ENCODE measurements at regions not wholly inside any gene's neighbourhood (a gene's known extent, or its start where the extent isn't known, plus 50 kb on each side); places are given as distances from the start of the nearest gene placed in this dataset.

DNA sequence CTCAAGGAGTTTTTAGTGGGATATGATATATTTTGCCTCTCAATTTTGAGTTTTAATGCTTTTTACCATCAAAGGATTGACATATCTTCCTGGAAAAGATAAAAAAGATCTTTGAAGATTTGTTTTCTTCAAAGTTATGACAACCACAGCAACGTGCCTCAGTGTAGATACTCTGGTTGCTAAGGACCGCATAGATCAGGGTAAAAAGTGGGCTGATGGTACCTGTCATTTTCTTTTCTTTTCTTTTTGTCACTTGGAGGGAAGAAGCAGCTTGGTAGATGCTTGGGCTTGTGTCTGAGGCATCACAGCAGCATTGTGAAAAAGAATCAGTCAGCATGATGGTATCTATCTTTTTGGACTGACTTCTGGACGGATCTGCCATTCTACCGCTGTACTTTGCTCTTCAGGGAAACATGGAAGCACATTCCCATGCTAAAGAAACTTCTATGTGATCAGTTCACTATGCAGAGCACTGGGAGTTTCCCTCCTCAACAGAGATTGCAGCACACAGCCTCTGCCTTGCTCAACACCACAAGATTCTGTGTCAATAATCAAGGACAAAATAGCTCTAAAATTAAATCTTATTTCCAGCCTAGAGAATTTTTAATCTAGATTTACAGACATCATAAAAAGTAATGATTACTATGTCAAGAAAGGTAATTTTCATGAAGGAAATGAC, 54.8 kb upstream of the SGK1 start:
- Histone ChIP-seq H3K4me3 (ENCODE audit: low read length) (no peak overlapping the region), H3K9me3 (ENCODE audit: low read length) (no peaks in the 10 kb centered on the region), H4K20me1 (ENCODE audit: insufficient read depth, low read depth, low read length) (no peaks in the 10 kb centered on the region), H3K27ac (ENCODE audit: low read length) (no peak overlapping the region), H3K27me3 (ENCODE audit: low read length) (no peaks in the 10 kb centered on the region), H2AFZ (ENCODE audit: low read length) (no peak overlapping the region), H3K4me1 (ENCODE audit: low read length) (peaks cover 4% of the 10 kb centered on the region), H3K36me3 (ENCODE audit: insufficient read depth, low read length) (no peaks in the 10 kb centered on the region), H3K9ac (ENCODE audit: low read length) (no peak overlapping the region), H3K4me2 (ENCODE audit: low read depth, low read length, poor library complexity, severe bottlenecking) (no peak overlapping the region), H3K79me2 (ENCODE audit: low read length) (no peaks in the 10 kb centered on the region), H3K9me2 (replicated peaks; ENCODE audit: insufficient read depth, low read length) (no peaks in the 10 kb centered on the region)
- DNase-seq: no peak

DNA sequence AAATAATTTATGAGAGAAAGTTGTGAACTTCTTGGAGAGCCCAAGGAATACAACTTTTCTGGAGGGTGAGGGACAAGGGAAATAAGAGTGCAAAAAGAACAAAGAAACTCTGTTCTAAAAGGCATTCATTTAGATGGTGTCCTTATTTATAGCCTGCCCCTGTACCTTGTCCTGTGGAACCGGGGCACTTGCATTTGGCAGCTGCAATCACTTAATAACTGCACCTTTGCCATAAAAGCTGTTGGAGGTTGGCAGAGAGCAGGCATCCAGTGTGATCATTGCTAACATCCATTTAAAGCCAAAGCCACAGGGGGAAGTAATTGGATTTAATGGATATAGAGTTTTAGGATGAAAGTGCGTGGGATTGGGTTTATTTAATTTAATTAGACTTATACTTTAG, 50.8 kb upstream of the SGK1 start:
- Histone ChIP-seq H3K27me3 (ENCODE audit: low read length) (no peaks in the 10 kb centered on the region), H3K4me2 (ENCODE audit: low read depth, low read length, poor library complexity, severe bottlenecking) (no peak overlapping the region), H3K9me2 (replicated peaks; ENCODE audit: insufficient read depth, low read length) (no peaks in the 10 kb centered on the region), H2AFZ (ENCODE audit: low read length) (no peak overlapping the region), H3K79me2 (ENCODE audit: low read length) (no peaks in the 10 kb centered on the region), H3K9ac (ENCODE audit: low read length) (no peak overlapping the region), H3K27ac (ENCODE audit: low read length) (no peak overlapping the region), H4K20me1 (ENCODE audit: insufficient read depth, low read depth, low read length) (no peaks in the 10 kb centered on the region), H3K9me3 (ENCODE audit: low read length) (no peaks in the 10 kb centered on the region), H3K36me3 (ENCODE audit: insufficient read depth, low read length) (no peaks in the 10 kb centered on the region), H3K4me1 (ENCODE audit: low read length) (peaks cover 4% of the 10 kb centered on the region), H3K4me3 (ENCODE audit: low read length) (no peak overlapping the region)
- no peak for DNase-seq

All from Karpas-422 (cell line).